ENCODE measurements at regions not wholly inside any gene's neighbourhood (a gene's known extent, or its start where the extent isn't known, plus 50 kb on each side); places are given as distances from the start of the nearest gene placed in this dataset.

DNA sequence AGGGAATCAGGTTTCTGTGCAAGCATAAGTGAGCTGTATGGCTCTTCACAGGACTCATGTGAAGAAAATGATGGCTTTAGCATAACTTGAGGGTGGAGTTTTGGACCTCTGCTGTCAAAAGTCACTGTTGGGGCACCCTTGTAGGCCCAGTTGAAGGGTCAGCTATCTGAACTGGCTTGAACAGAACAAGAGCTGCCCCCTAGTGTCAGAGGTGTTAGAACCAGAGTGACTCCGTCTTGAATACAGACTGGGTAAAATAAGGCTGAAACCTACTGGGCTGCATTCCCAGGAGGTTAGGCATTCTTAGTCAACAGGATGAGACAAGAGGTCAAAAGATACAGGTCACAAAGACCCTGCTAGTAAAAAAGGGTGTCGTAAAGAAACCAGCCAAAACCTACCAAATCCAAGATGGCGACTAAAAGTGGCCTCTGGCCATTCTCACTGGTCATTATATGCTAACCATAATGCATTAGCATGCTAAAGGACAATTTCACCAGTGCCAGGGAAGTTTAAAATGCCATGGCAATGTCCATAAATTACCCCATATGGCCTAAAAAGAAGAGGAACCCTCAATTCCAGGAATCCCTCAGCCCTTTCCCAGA lies 484.0 kb upstream of the ERCC4 start:
- TF ChIP-seq, protein P1, sequence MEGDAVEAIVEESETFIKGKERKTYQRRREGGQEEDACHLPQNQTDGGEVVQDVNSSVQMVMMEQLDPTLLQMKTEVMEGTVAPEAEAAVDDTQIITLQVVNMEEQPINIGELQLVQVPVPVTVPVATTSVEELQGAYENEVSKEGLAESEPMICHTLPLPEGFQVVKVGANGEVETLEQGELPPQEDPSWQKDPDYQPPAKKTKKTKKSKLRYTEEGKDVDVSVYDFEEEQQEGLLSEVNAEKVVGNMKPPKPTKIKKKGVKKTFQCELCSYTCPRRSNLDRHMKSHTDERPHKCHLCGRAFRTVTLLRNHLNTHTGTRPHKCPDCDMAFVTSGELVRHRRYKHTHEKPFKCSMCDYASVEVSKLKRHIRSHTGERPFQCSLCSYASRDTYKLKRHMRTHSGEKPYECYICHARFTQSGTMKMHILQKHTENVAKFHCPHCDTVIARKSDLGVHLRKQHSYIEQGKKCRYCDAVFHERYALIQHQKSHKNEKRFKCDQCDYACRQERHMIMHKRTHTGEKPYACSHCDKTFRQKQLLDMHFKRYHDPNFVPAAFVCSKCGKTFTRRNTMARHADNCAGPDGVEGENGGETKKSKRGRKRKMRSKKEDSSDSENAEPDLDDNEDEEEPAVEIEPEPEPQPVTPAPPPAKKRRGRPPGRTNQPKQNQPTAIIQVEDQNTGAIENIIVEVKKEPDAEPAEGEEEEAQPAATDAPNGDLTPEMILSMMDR (conservative IDR thresholded peaks at IDR 0.05) = peak; percentile 17
- no peak for TF ChIP-seq ZFX (IDR thresholded peaks at IDR 0.05)
